ENCODE measurements at regions not wholly inside any gene's neighbourhood (a gene's known extent, or its start where the extent isn't known, plus 50 kb on each side); places are given as distances from the start of the nearest gene placed in this dataset.

GRCh38 chr3:163056874-163057497 is 1560.4 kb downstream of the OTOL1 start:
- no peak for DNase-seq

GRCh38 chr3:163058031-163058854 is 1561.6 kb downstream of the OTOL1 start:
- no peak for DNase-seq

GRCh38 chr3:163071713-163072112 is 1575.1 kb downstream of the OTOL1 start:
- DNase-seq = no peak

Measured in retina (tissue), 1 donor.